Type B pancreatic cell (in vitro differentiated cells): ENCODE measurements at regions not wholly inside any gene's neighbourhood (a gene's known extent, or its start where the extent isn't known, plus 50 kb on each side); places are given as distances from the start of the nearest gene placed in this dataset.

Experiments used
- DNase-seq: peaks from one replicate; pipeline ENCODE4 v3.0.0; 2021; ENCODE audit warnings: mixed read lengths; ENCODE audit not compliant: unreplicated experiment; ENCODE audit errors: extremely low spot score
- H3K27ac Mint-ChIP-seq: 2 replicates; pipeline ENCODE4 v1.8.0; 2021; ENCODE audit warnings: mild to moderate bottlenecking, mixed read lengths
- H3K27me3 Mint-ChIP-seq: 2 replicates; pipeline ENCODE4 v1.8.0; 2021; ENCODE audit warnings: mixed read lengths
- H3K36me3 Mint-ChIP-seq: 2 replicates; pipeline ENCODE4 v1.8.0; 2021; ENCODE audit warnings: mixed read lengths
- H3K4me1 Mint-ChIP-seq: one replicate; pipeline ENCODE4 v1.8.0; 2021; ENCODE audit warnings: mixed read lengths; ENCODE audit not compliant: unreplicated experiment
- H3K4me3 Mint-ChIP-seq: 2 replicates; pipeline ENCODE4 v1.8.0; 2021; ENCODE audit warnings: mild to moderate bottlenecking, mixed read lengths
- H3K9me3 Mint-ChIP-seq: 2 replicates; pipeline ENCODE4 v1.8.0; 2021; ENCODE audit warnings: mixed read lengths
- CTCF ChIP-seq: fragments of 200-600 bp; sonication (generic); conservative IDR thresholded peaks from 2 replicates; pipeline ENCODE4 v1.5.0; 2021; ENCODE audit warnings: antibody characterized with exemption, mild to moderate bottlenecking

- no peaks in the 10 kb centered on the region for H3K36me3 Mint-ChIP-seq
- no peaks in the 10 kb centered on the region for H3K4me1 Mint-ChIP-seq
- no peak for TF ChIP-seq CTCF
- no peak overlapping the region for H3K27ac Mint-ChIP-seq
- H3K4me3 Mint-ChIP-seq = no peak overlapping the region
- no peaks in the 10 kb centered on the region for H3K9me3 Mint-ChIP-seq
- DNase-seq = no peak
- no peaks in the 10 kb centered on the region for H3K27me3 Mint-ChIP-seq
These were observed 910.6 kb downstream of the QKI start for GRCh38 chr6:164325168-164325567.

- no peaks in the 10 kb centered on the region for H3K9me3 Mint-ChIP-seq
- no peak overlapping the region for H3K4me3 Mint-ChIP-seq
These were observed 908.0 kb downstream of the QKI start for GRCh38 chr6:164322533-164322932.

GRCh38 chr6:164321297-164321696 lies 906.8 kb downstream of the QKI start:
- no peaks in the 10 kb centered on the region for H3K9me3 Mint-ChIP-seq
- TF ChIP-seq CTCF = no peak
- no peaks in the 10 kb centered on the region for H3K27me3 Mint-ChIP-seq
- no peaks in the 10 kb centered on the region for H3K36me3 Mint-ChIP-seq
- H3K4me1 Mint-ChIP-seq = no peaks in the 10 kb centered on the region
- no peak overlapping the region for H3K4me3 Mint-ChIP-seq
- no peak for DNase-seq
- H3K27ac Mint-ChIP-seq = no peak overlapping the region

More at GRCh38 chr6:164322533-164322932, 908.0 kb downstream of the QKI start:
- H3K27ac Mint-ChIP-seq = no peak overlapping the region
- H3K4me1 Mint-ChIP-seq = no peaks in the 10 kb centered on the region
- H3K36me3 Mint-ChIP-seq = no peaks in the 10 kb centered on the region
- no peaks in the 10 kb centered on the region for H3K27me3 Mint-ChIP-seq
- TF ChIP-seq CTCF = no peak
- no peak for DNase-seq

GRCh38 chr6:164315376-164315775 lies 900.9 kb downstream of the QKI start:
- Mint-ChIP-seq H3K36me3 (no peaks in the 10 kb centered on the region), H3K27ac (no peak overlapping the region), H3K27me3 (no peaks in the 10 kb centered on the region), H3K4me3 (no peak overlapping the region), H3K4me1 (no peaks in the 10 kb centered on the region), H3K9me3 (no peaks in the 10 kb centered on the region)
- no peak for TF ChIP-seq CTCF
- no peak for DNase-seq

- H3K4me3 Mint-ChIP-seq = no peak overlapping the region
- H3K36me3 Mint-ChIP-seq = no peaks in the 10 kb centered on the region
- no peaks in the 10 kb centered on the region for H3K4me1 Mint-ChIP-seq
- no peak for TF ChIP-seq CTCF
- no peaks in the 10 kb centered on the region for H3K27me3 Mint-ChIP-seq
- no peak overlapping the region for H3K27ac Mint-ChIP-seq
- no peak for DNase-seq
- H3K9me3 Mint-ChIP-seq = no peaks in the 10 kb centered on the region
These were observed 893.8 kb downstream of the QKI start for GRCh38 chr6:164308339-164308738.
